ENCODE measurements at regions not wholly inside any gene's neighbourhood (a gene's known extent, or its start where the extent isn't known, plus 50 kb on each side); places are given as distances from the start of the nearest gene placed in this dataset.
"Not testable (repeated sequence)": the region's sequence is repeated elsewhere in the genome, so short reads cannot be mapped to it uniquely, and the experiment has no call there.

- no peaks in the 10 kb centered on the region for H3K27me3 ChIP-seq
- DNase-seq = no peak
- H3K9me3 ChIP-seq = peaks cover 0 to 53% (median 20%) of the 10 kb centered on the region in 11 donors
- H3K27ac ChIP-seq = no peak overlapping the region
- intact Hi-C loops (cut with DNase I) = no loop called here
- WGBS, 2 donors = 84 to 88% methylated on average over 7 of the region's 7 CpGs
- H3K4me3 ChIP-seq = no peak overlapping the region
- H3K36me3 ChIP-seq = no peaks in the 10 kb centered on the region
- ATAC-seq = no peak
- no peaks in the 10 kb centered on the region for H3K4me1 ChIP-seq
- TF ChIP-seq, protein P1, sequence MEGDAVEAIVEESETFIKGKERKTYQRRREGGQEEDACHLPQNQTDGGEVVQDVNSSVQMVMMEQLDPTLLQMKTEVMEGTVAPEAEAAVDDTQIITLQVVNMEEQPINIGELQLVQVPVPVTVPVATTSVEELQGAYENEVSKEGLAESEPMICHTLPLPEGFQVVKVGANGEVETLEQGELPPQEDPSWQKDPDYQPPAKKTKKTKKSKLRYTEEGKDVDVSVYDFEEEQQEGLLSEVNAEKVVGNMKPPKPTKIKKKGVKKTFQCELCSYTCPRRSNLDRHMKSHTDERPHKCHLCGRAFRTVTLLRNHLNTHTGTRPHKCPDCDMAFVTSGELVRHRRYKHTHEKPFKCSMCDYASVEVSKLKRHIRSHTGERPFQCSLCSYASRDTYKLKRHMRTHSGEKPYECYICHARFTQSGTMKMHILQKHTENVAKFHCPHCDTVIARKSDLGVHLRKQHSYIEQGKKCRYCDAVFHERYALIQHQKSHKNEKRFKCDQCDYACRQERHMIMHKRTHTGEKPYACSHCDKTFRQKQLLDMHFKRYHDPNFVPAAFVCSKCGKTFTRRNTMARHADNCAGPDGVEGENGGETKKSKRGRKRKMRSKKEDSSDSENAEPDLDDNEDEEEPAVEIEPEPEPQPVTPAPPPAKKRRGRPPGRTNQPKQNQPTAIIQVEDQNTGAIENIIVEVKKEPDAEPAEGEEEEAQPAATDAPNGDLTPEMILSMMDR (IDR thresholded peaks at IDR 0.05) = no peak
Observed at GRCh38 chr2:126050991-126051736, 604.8 kb upstream of the GYPC start.

DNA sequence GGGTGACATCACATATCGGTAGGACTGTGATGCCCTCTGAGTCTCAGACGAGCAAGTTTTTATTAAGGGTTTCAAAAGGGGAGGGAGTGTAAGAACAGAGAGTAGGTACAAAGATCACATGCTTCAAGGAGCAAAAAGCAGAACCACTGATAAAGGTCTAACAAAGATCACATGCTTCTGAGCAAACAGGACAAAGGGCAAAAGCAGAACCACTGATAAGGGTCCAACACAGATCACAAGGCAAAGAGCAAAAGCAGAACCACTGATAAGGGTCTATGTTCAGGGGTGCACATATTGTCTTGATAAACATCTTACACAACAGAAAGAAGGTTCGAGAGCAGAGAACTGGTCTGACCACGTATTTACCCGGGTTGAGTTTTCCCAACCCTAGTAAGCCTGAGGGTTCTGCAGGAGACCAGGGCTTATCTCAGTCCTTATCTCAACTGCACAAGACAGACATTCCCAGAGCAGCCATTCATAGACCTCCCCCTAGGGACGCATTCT, 604.2 kb upstream of the GYPC start:
- H3K36me3 ChIP-seq; intact Hi-C loops (cut with DNase I); H3K4me3 ChIP-seq; H3K27me3 ChIP-seq; H3K27ac ChIP-seq; ATAC-seq; DNase-seq; H3K4me1 ChIP-seq: not testable (repeated sequence)
- H3K9me3 ChIP-seq = peaks cover 0 to 55% (median 20%) of the 10 kb centered on the region in 11 donors
- 84% methylated on average over 6 of the region's 6 CpGs for whole genome bisulfite sequencing, 2 donors

DNA sequence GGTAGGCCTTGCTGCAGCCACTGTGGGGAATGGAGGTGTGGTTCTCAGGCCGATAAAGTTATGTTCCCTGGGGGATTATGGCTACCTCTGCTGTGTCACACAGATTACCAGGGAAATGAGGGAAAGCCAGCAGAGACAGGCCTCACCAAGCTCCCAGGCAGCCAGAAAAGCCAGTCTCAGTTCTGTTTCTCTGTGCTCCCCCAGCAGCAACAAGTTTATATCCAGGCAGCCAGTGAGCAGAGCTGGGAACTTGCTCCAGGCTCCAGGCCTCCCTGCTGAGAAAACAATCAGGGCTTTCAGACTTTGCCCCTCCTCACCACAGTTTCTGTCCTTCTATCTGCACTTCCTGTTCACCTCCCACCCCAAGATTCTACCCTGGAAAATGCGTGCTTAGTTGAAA, 596.6 kb upstream of the GYPC start:
- no peak for ATAC-seq
- Histone ChIP-seq H3K27ac (no peak overlapping the region), H3K4me1 (no peaks in the 10 kb centered on the region), H3K36me3 (no peaks in the 10 kb centered on the region), H3K27me3 (no peaks in the 10 kb centered on the region), H3K9me3 (peaks cover 0 to 75% (median 20%) of the 10 kb centered on the region in 11 donors), H3K4me3 (no peak overlapping the region)
- TF ChIP-seq, protein P1 (IDR thresholded peaks at IDR 0.05) = no peak
- intact Hi-C loops (cut with DNase I) = no loop called here
- 34 to 42% methylated on average over 2 of the region's 2 CpGs for WGBS, 2 donors
- no peak for DNase-seq

DNA sequence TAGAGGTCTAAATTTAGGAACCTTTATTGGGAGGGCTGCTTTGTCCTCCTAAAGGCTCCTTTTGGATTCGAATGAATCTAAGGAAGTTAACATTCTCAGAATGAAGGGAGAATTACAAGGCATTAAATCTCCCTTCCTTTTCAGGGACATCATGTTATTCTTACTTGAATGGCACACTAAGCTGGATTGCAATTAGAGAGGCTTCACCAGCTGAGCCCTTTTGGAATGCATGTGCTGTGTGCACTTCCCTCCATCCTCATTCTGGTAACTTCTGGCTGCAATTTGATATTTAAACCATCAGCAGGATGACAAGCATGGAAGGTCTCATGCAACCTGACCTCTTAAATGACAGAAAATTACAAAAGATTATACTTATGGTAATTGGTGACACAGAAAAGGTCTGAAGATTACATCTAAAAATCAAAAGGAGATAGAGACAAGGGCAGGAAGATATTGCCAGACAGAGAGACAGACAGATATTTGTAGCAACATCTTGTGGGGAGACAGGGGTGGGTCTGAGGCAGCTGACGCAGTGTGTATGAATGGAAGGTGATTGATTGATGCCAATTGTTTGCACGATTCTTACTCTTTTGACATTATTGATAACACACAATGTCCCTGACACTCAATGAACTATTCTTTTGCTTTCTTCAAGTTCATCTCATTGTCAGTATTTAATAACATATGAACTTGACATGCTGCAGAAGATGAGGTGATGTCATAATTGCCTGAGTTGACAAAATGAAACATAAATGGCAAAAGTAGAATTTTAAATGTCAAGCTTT, 570.8 kb upstream of the GYPC start:
- WGBS, 2 donors = 70 to 72% methylated on average over 3 of the region's 3 CpGs

More for the DNA sequence above, 570.8 kb upstream of the GYPC start:
- no peak overlapping the region for H3K27ac ChIP-seq
- H3K27me3 ChIP-seq = no peaks in the 10 kb centered on the region
- H3K4me1 ChIP-seq = no peaks in the 10 kb centered on the region
- DNase-seq = no peak
- intact Hi-C loops (cut with DNase I) = no loop called here
- no peak overlapping the region for H3K4me3 ChIP-seq
- H3K36me3 ChIP-seq = no peaks in the 10 kb centered on the region
- ATAC-seq = no peak
- TF ChIP-seq, protein P1 (IDR thresholded peaks at IDR 0.05) = no peak
- no peaks in the 10 kb centered on the region for H3K9me3 ChIP-seq
